Mesothelial cell of epicardium (in vitro differentiated cells): ENCODE measurements at regions not wholly inside any gene's neighbourhood (a gene's known extent, or its start where the extent isn't known, plus 50 kb on each side); places are given as distances from the start of the nearest gene placed in this dataset.
A peak's percentile ranks its signal among the peaks of the same experiment; 100 is the strongest.

Source experiments
- DNase-seq, 2 experiments: peaks; one replicate each; pipeline ENCODE4 v3.0.0; 2021; ENCODE audit warnings: low spot score in 2 of 2; ENCODE audit not compliant: unreplicated experiment in 2 of 2
- H3K27ac Mint-ChIP-seq: 2 replicates; pipeline ENCODE4 v1.8.0; 2021; ENCODE audit warnings: mixed read lengths
- H3K27me3 Mint-ChIP-seq: 2 replicates; pipeline ENCODE4 v1.8.0; 2021; ENCODE audit warnings: low read depth, mixed read lengths
- H3K36me3 Mint-ChIP-seq: 2 replicates; pipeline ENCODE4 v1.8.0; 2021; ENCODE audit warnings: mixed read lengths
- H3K4me1 Mint-ChIP-seq: 2 replicates; pipeline ENCODE4 v1.8.0; 2021; ENCODE audit warnings: mixed read lengths
- H3K4me3 Mint-ChIP-seq: 2 replicates; pipeline ENCODE4 v1.8.0; 2021; ENCODE audit warnings: mild to moderate bottlenecking, moderate library complexity, mixed read lengths
- H3K9me3 Mint-ChIP-seq: 2 replicates; pipeline ENCODE4 v1.8.0; 2021; ENCODE audit warnings: mixed read lengths
- CTCF ChIP-seq: fragments of 200-600 bp; sonication (generic); IDR thresholded peaks from one replicate; pipeline ENCODE4 v1.5.0; 2021; ENCODE audit warnings: antibody characterized with exemption; ENCODE audit not compliant: unreplicated experiment

GRCh38 chr15:94177112-94177511 lies 54.2 kb upstream of the MCTP2 start:
- H3K27me3 Mint-ChIP-seq, result peaks cover 9% of the 10 kb centered on the region
- H3K36me3 Mint-ChIP-seq, result no peaks in the 10 kb centered on the region
- H3K27ac Mint-ChIP-seq, result no peak overlapping the region
- H3K9me3 Mint-ChIP-seq, result peaks cover 17% of the 10 kb centered on the region
- DNase-seq, result no peak
- peaks cover 4% of the 10 kb centered on the region for H3K4me1 Mint-ChIP-seq
- H3K4me3 Mint-ChIP-seq, result no peak overlapping the region
- no peak for TF ChIP-seq CTCF

GRCh38 chr15:94175420-94175819 lies 55.9 kb upstream of the MCTP2 start:
- H3K4me3 Mint-ChIP-seq, result no peak overlapping the region
- TF ChIP-seq CTCF, result no peak
- H3K9me3 Mint-ChIP-seq, result peaks cover 24% of the 10 kb centered on the region
- no peaks in the 10 kb centered on the region for H3K36me3 Mint-ChIP-seq
- no peak overlapping the region for H3K27ac Mint-ChIP-seq
- H3K4me1 Mint-ChIP-seq, result peaks cover 4% of the 10 kb centered on the region
- DNase-seq, result no peak
- H3K27me3 Mint-ChIP-seq, result peaks cover 9% of the 10 kb centered on the region

- Mint-ChIP-seq H3K4me3 (no peak overlapping the region), H3K4me1 (peaks cover 4% of the 10 kb centered on the region), H3K27ac (no peak overlapping the region), H3K36me3 (no peaks in the 10 kb centered on the region), H3K27me3 (peaks cover 9% of the 10 kb centered on the region), H3K9me3 (peaks cover 24% of the 10 kb centered on the region)
- no peak for DNase-seq
- TF ChIP-seq CTCF, result no peak
Measured at GRCh38 chr15:94174399-94174802, 57.0 kb upstream of the MCTP2 start.

- Mint-ChIP-seq H3K27me3 (peaks cover 1% of the 10 kb centered on the region), H3K27ac (no peak overlapping the region), H3K9me3 (peaks cover 23% of the 10 kb centered on the region), H3K4me3 (no peak overlapping the region), H3K4me1 (peaks cover 3% of the 10 kb centered on the region), H3K36me3 (no peaks in the 10 kb centered on the region)
- no peak for DNase-seq
- TF ChIP-seq CTCF, result peak; percentile 24
Measured at GRCh38 chr15:94168250-94168649, 63.1 kb upstream of the MCTP2 start.

- no peak for TF ChIP-seq CTCF
- no peak overlapping the region for H3K27ac Mint-ChIP-seq
- peaks cover 5% of the 10 kb centered on the region for H3K9me3 Mint-ChIP-seq
- DNase-seq, result no peak
- H3K27me3 Mint-ChIP-seq, result no peaks in the 10 kb centered on the region
- no peaks in the 10 kb centered on the region for H3K36me3 Mint-ChIP-seq
- H3K4me1 Mint-ChIP-seq, result peaks cover 3% of the 10 kb centered on the region
- no peak overlapping the region for H3K4me3 Mint-ChIP-seq
Measured at GRCh38 chr15:94164971-94165370, 66.4 kb upstream of the MCTP2 start.

GRCh38 chr15:94164202-94164807 lies 67.1 kb upstream of the MCTP2 start:
- Mint-ChIP-seq H3K36me3 (no peaks in the 10 kb centered on the region), H3K4me3 (no peak overlapping the region), H3K9me3 (peaks cover 5% of the 10 kb centered on the region), H3K4me1 (peaks cover 3% of the 10 kb centered on the region), H3K27me3 (no peaks in the 10 kb centered on the region), H3K27ac (no peak overlapping the region)
- peak in 1 of 2 experiments; percentile 68 for DNase-seq
- peak; percentile 94 for TF ChIP-seq CTCF
